ENCODE measurements at regions not wholly inside any gene's neighbourhood (a gene's known extent, or its start where the extent isn't known, plus 50 kb on each side); places are given as distances from the start of the nearest gene placed in this dataset.

DNA sequence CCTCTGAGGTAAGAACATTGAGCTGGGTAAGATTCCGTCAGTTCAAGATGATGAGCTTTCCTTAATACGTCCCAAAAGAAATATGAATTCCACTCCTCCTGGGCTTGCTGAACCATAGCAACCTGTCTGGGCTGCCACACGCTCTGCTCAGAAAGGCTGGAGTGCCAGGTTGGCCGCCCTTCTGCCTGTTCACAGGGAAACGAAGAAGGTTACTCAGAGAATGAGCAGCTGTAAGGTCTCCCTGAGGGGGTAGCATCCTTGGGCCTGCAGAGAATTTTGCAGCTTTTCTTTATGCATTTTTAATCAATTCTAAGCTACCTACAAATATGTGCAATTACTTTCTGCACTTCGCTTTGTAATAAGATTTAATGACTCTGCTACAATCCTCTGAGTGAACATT lies 130.7 kb upstream of the BACE2 start:
- no peaks in the 10 kb centered on the region for H3K9me3 Mint-ChIP-seq (ENCODE audit: low read depth)
- H3K27ac Mint-ChIP-seq, result no peak overlapping the region
- no peaks in the 10 kb centered on the region for H3K4me1 Mint-ChIP-seq
- no peak overlapping the region for H3K4me3 Mint-ChIP-seq
- DNase-seq (no peak), ATAC-seq (no peak)
- H3K27me3 Mint-ChIP-seq, result no peaks in the 10 kb centered on the region
- no peaks in the 10 kb centered on the region for H3K36me3 Mint-ChIP-seq
- CTCF ChIA-PET, result no interaction called here

DNA sequence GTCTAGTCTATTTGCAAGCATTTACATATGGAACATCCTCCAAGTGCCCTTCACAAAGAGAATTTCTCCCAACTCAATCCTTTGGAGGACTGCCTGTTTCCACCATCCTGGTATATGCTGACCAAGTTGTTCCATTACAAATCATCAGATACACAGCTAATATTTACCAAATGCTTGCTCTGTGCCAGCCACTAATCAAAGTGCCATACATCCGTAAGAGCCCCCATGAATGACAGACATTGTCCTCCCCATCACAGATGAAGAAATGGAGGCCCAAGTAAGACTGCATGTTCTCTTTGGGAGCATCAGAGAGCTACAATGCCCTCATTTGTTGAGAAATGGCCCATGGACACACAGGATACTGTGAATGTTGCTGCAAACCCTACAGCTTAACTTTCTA lies 130.0 kb upstream of the BACE2 start:
- CTCF ChIA-PET, result no interaction called here
- Mint-ChIP-seq H3K36me3 (no peaks in the 10 kb centered on the region), H3K27me3 (no peaks in the 10 kb centered on the region), H3K4me1 (no peaks in the 10 kb centered on the region), H3K9me3 (ENCODE audit: low read depth) (no peaks in the 10 kb centered on the region), H3K4me3 (no peak overlapping the region), H3K27ac (no peak overlapping the region)
- DNase-seq, result no peak
- ATAC-seq, result no peak

DNA sequence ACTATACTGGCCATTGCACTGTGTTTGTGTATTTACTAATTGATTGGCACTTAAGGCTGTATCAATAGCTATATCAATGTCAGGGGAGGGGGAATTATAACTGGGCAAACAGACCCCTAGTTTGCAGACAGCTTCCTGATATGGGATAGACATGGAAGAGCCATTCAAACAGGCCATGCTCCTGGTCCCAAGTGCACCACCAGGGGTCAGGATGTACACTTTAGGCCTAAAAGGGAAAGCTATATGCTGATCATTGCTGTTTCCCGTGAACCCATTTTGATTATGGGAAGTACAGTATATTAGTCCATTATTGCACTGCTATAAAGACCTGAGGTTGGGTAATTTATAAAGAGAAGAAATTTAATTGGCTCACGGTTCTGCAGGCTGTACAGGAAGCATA lies 124.9 kb upstream of the BACE2 start:
- Mint-ChIP-seq H3K27me3 (no peaks in the 10 kb centered on the region), H3K9me3 (ENCODE audit: low read depth) (no peaks in the 10 kb centered on the region), H3K36me3 (no peaks in the 10 kb centered on the region), H3K4me1 (no peaks in the 10 kb centered on the region), H3K4me3 (no peak overlapping the region), H3K27ac (no peak overlapping the region)
- ATAC-seq, result no peak
- CTCF ChIA-PET, result no interaction called here
- DNase-seq, result no peak

DNA sequence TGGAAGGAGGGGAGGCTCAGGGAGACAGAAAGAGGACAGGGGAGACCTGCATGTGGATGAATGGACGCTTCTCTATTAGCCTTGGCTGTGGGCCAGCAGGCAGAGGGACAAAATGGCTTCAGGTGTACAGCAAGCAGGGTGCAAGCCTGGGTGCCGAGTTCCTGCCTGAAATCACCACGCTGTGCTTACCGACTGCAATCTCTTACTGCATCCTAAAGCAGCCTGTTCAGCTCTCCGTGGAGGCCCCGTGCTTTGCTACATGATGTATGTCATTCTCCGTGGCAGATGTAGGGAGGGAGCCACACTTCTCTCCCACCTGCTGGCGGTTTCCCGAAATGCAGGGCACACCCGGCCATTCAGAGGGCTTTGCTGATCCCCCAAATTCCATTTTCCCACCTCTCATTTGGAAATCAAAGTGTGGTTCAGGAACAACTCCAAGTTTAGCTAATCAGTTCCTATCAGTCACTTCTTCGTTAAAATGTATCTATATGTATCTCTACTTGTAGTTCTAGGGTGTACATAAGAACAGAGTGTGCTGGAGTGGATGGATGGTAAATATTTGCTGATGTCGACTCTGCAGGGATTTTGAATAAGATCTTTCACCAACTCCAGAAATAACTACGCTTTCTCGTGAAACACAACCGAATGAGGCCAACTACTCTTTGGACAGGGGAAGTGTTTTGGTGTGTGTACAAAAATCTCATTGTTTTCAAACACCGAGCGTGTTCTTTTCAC lies 122.3 kb upstream of the BACE2 start:
- no peaks in the 10 kb centered on the region for H3K4me1 Mint-ChIP-seq
- no peak for ATAC-seq
- H3K27me3 Mint-ChIP-seq, result no peaks in the 10 kb centered on the region
- no peak for DNase-seq
- H3K4me3 Mint-ChIP-seq, result no peak overlapping the region
- no peak overlapping the region for H3K27ac Mint-ChIP-seq
- CTCF ChIA-PET, result no interaction called here
- H3K9me3 Mint-ChIP-seq (ENCODE audit: low read depth), result no peaks in the 10 kb centered on the region
- no peaks in the 10 kb centered on the region for H3K36me3 Mint-ChIP-seq

DNA sequence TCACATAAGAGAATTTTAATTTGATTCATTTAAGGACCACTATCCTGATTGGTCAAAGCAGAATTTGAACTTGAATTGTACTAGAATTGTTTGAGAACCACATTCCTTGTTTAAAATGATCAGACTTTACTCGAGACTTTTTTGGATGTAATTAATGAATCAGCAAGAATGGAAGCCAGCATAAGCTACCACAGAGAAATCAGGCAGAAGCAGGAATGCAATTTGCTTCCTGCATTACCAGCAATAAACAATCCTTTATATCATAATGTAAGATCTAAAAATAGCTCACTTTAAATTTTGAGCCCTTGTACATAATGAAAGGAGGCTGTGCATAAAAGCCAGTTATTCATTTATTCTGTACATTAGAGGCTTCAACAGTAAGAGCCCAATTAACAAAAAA lies 119.8 kb upstream of the BACE2 start:
- Mint-ChIP-seq H3K36me3 (no peaks in the 10 kb centered on the region), H3K27me3 (no peaks in the 10 kb centered on the region), H3K27ac (no peak overlapping the region), H3K4me1 (no peaks in the 10 kb centered on the region), H3K4me3 (no peak overlapping the region), H3K9me3 (ENCODE audit: low read depth) (no peaks in the 10 kb centered on the region)
- no peak for DNase-seq
- no peak for ATAC-seq
- CTCF ChIA-PET, result no interaction called here

DNA sequence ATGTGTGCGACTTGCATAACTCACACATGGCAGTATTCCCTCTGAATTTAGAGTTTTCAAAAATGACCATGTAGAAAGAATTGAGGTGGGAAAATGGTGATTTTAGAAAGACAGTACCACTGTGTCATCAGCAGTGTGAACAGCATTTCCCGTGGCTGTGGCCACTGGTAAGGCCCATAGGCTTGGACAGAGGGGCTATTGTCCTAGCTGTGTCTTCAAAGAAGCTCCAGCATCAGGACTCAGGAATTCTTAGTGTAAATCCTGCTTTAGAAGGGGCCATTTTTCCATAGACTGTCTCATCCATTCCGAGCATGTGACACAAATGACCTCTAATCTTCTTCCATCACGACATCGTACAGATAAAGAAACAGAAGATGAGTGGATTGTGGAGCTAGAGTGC lies 119.3 kb upstream of the BACE2 start:
- H3K27me3 Mint-ChIP-seq, result no peaks in the 10 kb centered on the region
- no peaks in the 10 kb centered on the region for H3K9me3 Mint-ChIP-seq (ENCODE audit: low read depth)
- DNase-seq (no peak), ATAC-seq (no peak)
- H3K4me1 Mint-ChIP-seq, result no peaks in the 10 kb centered on the region
- CTCF ChIA-PET, result no interaction called here
- no peaks in the 10 kb centered on the region for H3K36me3 Mint-ChIP-seq
- no peak overlapping the region for H3K4me3 Mint-ChIP-seq
- no peak overlapping the region for H3K27ac Mint-ChIP-seq

DNA sequence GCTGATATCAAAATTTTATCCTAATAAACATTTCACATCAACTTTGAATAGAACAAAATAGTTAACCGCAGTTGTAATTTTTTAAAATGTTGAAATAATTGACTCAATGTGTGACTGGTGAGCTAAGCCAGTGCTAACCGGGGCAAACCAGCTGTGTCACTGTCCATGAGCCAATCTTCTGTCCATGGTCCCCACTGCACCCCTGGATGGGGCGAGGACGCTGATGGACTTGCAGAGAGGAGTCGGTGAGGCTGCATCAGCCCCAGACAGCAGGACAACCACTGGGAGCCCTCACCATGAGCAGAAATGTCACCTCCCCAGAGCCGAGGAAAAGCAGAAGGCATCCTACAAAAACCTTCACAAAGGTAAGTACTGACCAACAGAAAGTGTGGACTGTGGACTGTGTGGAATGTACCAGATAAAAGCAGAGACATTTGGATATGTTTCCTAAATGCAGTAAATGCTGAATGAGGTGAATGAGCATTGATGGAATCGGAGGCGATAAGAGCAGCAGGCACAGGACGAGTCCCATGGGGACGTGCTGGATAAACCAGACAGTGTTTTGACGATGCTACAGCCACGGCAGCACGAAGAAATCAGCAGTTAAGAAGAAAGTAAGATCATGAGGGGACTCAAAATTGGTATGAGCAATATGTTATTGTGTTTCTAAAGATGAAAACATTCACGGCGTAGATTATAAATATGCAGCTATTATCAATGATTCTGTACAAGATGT lies 115.0 kb upstream of the BACE2 start:
- no peaks in the 10 kb centered on the region for H3K36me3 Mint-ChIP-seq
- ATAC-seq (no peak), DNase-seq (no peak)
- H3K4me3 Mint-ChIP-seq, result no peak overlapping the region
- H3K4me1 Mint-ChIP-seq, result no peaks in the 10 kb centered on the region
- CTCF ChIA-PET, result no interaction called here
- no peak overlapping the region for H3K27ac Mint-ChIP-seq
- H3K9me3 Mint-ChIP-seq (ENCODE audit: low read depth), result no peaks in the 10 kb centered on the region
- H3K27me3 Mint-ChIP-seq, result no peaks in the 10 kb centered on the region

DNA sequence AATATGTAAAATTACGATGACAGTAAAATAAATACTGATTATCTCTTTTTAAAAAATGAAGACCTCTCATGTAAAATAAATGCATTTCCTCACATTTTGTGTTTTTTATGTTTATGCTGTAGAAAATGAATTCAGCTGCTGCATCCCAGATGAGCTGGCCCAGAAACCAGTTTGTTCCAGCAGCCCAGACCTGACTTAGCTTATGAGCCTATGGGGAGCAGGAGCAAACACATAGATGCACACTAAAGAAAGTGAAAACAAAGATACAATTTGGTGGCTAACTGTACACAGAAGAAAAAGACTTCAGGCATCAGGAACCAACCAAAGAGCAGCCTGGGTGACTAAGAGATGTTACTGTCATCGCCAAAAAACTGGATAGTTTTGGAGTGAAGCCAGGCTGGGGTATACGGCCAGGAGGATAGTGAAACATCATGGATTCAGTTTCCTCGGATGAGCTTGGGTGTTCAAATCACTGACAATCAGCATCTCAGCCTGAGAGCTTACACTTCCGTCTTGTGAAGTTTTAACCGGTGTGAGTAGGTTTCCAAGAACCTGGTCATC lies 113.9 kb upstream of the BACE2 start:
- DNase-seq (no peak), ATAC-seq (no peak)
- Mint-ChIP-seq H3K9me3 (ENCODE audit: low read depth) (no peaks in the 10 kb centered on the region), H3K4me1 (no peaks in the 10 kb centered on the region), H3K4me3 (no peak overlapping the region), H3K27ac (no peak overlapping the region), H3K27me3 (no peaks in the 10 kb centered on the region), H3K36me3 (no peaks in the 10 kb centered on the region)
- CTCF ChIA-PET, result no interaction called here

DNA sequence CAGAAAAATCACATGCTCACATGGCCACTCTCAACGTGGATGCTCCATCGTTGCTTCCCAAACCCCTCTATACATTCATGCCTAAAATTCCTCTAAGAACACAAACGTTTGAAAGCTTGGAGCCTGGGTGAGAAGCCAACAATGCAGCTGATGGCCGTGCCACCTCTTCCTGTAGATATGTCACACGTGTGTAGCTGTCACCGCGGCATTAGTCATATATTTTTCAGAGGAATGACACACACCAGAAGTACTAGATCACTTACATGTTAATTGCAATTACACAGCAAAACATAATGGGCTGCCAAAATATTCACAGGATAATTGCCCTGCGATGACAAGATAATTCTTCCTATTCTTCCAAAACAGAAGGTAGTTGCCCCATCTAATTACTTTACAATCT lies 112.7 kb upstream of the BACE2 start:
- ATAC-seq (no peak), DNase-seq (no peak)
- no peaks in the 10 kb centered on the region for H3K4me1 Mint-ChIP-seq
- H3K27me3 Mint-ChIP-seq, result no peaks in the 10 kb centered on the region
- CTCF ChIA-PET, result no interaction called here
- H3K4me3 Mint-ChIP-seq, result no peak overlapping the region
- H3K9me3 Mint-ChIP-seq (ENCODE audit: low read depth), result no peaks in the 10 kb centered on the region
- no peak overlapping the region for H3K27ac Mint-ChIP-seq
- H3K36me3 Mint-ChIP-seq, result no peaks in the 10 kb centered on the region

DNA sequence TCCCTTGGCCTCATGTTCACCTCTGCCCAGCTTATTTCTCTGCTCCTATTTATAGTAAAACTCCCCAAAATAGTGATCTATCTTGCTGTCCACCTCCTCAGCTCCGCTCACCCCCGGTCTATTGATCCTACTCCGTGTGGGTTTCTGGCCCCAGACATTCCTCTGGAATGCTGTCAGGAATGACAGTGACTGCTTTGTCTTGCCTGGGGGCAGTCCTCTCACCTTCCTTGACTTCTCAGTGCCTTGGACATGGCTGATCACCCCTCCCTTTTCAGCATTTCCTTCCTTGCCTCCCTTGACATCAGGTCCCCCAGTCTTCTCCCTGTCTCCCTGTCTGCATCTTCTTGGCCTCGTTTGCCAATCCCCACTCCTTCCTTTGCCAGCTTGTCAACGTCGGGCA lies 108.1 kb upstream of the BACE2 start:
- ATAC-seq (no peak), DNase-seq (no peak)
- H3K9me3 Mint-ChIP-seq (ENCODE audit: low read depth), result no peaks in the 10 kb centered on the region
- H3K4me3 Mint-ChIP-seq, result no peak overlapping the region
- no peaks in the 10 kb centered on the region for H3K4me1 Mint-ChIP-seq
- no peaks in the 10 kb centered on the region for H3K27me3 Mint-ChIP-seq
- CTCF ChIA-PET, result no interaction called here
- no peak overlapping the region for H3K27ac Mint-ChIP-seq
- H3K36me3 Mint-ChIP-seq, result no peaks in the 10 kb centered on the region

DNA sequence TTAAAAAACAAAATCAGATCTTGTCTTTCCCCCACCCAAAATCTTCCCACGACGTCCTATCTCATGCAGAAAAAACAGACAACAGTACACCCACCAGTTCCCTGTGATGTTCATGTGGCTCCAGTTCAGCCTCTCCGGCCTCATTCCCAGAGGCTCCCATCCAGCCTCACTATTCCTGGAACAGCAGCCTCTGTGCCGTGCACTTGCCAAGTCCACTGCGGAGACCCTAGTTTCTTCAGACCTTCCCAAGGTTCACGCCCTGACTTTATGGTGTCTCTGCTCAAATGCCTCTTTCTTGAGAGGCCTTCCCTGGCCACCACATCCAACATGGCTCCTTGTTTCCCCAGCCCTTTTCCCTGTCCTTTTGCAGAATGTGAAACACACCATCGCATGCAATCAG lies 106.3 kb upstream of the BACE2 start:
- CTCF ChIA-PET, result no interaction called here
- Mint-ChIP-seq H3K27ac (no peak overlapping the region), H3K9me3 (ENCODE audit: low read depth) (no peaks in the 10 kb centered on the region), H3K36me3 (no peaks in the 10 kb centered on the region), H3K4me3 (no peak overlapping the region), H3K27me3 (no peaks in the 10 kb centered on the region), H3K4me1 (no peaks in the 10 kb centered on the region)
- DNase-seq (no peak), ATAC-seq (no peak)

DNA sequence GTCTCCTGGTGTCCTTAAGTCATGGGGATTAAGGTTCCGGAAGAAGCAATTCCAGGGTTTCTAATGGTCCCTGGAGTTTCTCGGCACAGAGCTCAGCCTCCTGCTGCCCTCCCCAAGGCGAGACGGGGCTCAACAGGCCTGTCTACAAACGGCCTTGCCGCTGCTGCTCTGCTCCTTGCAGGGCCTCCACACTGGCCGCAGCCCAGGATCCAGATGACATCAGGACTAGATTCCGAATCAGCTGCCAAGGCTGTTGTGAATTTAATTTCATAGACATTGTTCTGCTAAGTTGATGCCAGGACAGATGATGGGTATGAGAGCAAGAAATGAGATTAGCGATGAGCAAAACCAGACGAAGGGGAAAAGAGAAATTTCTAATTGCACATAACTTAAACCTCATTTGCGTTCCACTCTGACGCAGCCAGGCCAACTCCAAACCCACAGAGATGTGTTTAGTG lies 103.6 kb upstream of the BACE2 start:
- CTCF ChIA-PET, result no interaction called here
- peaks cover 2% of the 10 kb centered on the region for H3K4me1 Mint-ChIP-seq

DNA sequence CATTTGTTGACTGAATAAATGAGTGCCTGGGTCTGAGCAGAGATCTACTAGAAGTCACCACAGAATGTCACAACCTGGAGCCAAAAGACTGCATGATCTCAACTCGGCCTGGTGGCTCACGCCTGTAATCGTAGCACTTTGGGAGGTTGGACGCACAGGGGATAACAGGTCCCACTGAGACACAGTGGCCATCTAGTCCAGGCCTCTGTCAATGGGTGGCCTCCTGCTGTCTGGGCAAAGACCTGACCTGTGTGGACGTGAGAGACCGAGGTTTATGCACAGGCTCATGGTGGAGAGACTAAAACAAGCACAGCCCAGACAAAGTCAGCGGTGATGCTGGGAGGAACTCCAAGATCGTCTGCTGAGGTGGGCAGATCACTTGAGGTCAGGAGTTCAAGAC lies 103.0 kb upstream of the BACE2 start:
- ATAC-seq, result no peak
- H3K9me3 Mint-ChIP-seq (ENCODE audit: low read depth), result no peaks in the 10 kb centered on the region
- no peaks in the 10 kb centered on the region for H3K36me3 Mint-ChIP-seq
- CTCF ChIA-PET, result no interaction called here
- H3K4me1 Mint-ChIP-seq, result peaks cover 2% of the 10 kb centered on the region
- peaks cover 16% of the 10 kb centered on the region for H3K27me3 Mint-ChIP-seq
- no peak overlapping the region for H3K4me3 Mint-ChIP-seq
- no peak overlapping the region for H3K27ac Mint-ChIP-seq
- no peak for DNase-seq

More for the DNA sequence above, 103.6 kb upstream of the BACE2 start:
- Mint-ChIP-seq H3K36me3 (no peaks in the 10 kb centered on the region), H3K9me3 (ENCODE audit: low read depth) (no peaks in the 10 kb centered on the region), H3K27me3 (peaks cover 16% of the 10 kb centered on the region), H3K27ac (no peak overlapping the region), H3K4me3 (no peak overlapping the region)
- no peak for ATAC-seq
- DNase-seq, result no peak

DNA sequence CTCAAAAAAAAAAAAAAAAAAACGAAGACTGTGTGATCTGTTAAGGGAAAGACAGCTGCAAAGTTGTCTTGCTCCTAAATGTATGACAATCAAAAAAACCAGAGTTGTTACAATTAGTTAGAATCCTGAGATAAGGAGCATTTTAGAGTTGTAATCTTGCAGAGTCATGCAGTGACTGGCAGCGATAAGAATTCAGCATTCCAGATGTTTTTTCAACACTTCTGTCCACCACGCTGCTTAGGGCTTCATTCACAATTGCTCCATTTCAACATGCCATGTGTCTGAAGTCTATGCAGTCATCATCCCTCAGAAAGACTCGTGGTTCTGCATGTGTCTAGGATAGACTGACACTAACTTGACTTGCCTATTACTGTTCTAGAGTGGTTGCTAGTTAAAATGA lies 102.4 kb upstream of the BACE2 start:
- CTCF ChIA-PET, result no interaction called here
- ATAC-seq, result no peak
- H3K27ac Mint-ChIP-seq, result no peak overlapping the region

More for the DNA sequence above, 102.4 kb upstream of the BACE2 start:
- H3K9me3 Mint-ChIP-seq (ENCODE audit: low read depth), result no peaks in the 10 kb centered on the region
- no peaks in the 10 kb centered on the region for H3K36me3 Mint-ChIP-seq
- no peak overlapping the region for H3K4me3 Mint-ChIP-seq
- H3K27me3 Mint-ChIP-seq, result peaks cover 16% of the 10 kb centered on the region
- DNase-seq, result no peak
- H3K4me1 Mint-ChIP-seq, result peaks cover 2% of the 10 kb centered on the region

Measured in activated CD8-positive, alpha-beta memory T cell treated with anti-CD3 and anti-CD28 coated beads, Interleukin-2, amount 10 ng/mL, durations not matched to agents 7 days and 5 days (primary cell).